ENCODE measurements at regions not wholly inside any gene's neighbourhood (a gene's known extent, or its start where the extent isn't known, plus 50 kb on each side); places are given as distances from the start of the nearest gene placed in this dataset.

- Histone ChIP-seq H3K27me3 (ENCODE audit: control insufficient read depth in 1 of 2, insufficient read depth in 2 of 2, low read length in 2 of 2) (no peaks in the 10 kb centered on the region), H3K27ac (ENCODE audit: extremely low read length, insufficient read depth, low read length) (no peak overlapping the region), H3K79me2 (ENCODE audit: insufficient read depth, low read length) (no peaks in the 10 kb centered on the region), H3K4me3 (replicated peaks in 1 of 3; ENCODE audit: insufficient read depth in 1 of 3, low read depth in 2 of 3, low read length in 3 of 3) (no peak overlapping the region), H3K9ac (ENCODE audit: insufficient read depth, low read depth, low read length) (no peak overlapping the region), H3K9me3 (ENCODE audit: low read length) (peaks cover 4% of the 10 kb centered on the region; the same call in 1 of the 2 replicates), H4K20me1 (ENCODE audit: insufficient read depth, low read length) (no peaks in the 10 kb centered on the region), H2AFZ (ENCODE audit: low read length) (no peak overlapping the region), H3K4me2 (ENCODE audit: low read depth, low read length) (no peak overlapping the region), H3K4me1 (ENCODE audit: insufficient read depth, low read length) (no peaks in the 10 kb centered on the region), H3K36me3 (replicated peaks in 1 of 2; ENCODE audit: control insufficient read depth in 1 of 2, insufficient read depth in 2 of 2, low read length in 2 of 2) (no peaks in the 10 kb centered on the region)
- WGBS (ENCODE audit: low lambda C conversion rate), result 43% methylated on average over 4 of the region's 4 CpGs
- POLR2A ChIA-PET, result no interaction called here
- intact Hi-C loops (cut with micrococcal nuclease; ENCODE audit: unreplicated experiment), result no loop called here
- no TSS peak for BruUV-seq (replicated peaks)
- in situ Hi-C loops (cut with HindIII; ENCODE audit: extremely low pct_ligation_motif_present, low pct_unique_long_range_greater_than_20kb), result no loop called here
- FAIRE-seq, result no peak
- no peak for ATAC-seq
- no peak for DNase-seq (ENCODE audit: low spot score)
- CTCF ChIA-PET (ENCODE audit: low intra/inter-chr PET ratio, low total read pairs), result no interaction called here
- TF ChIP-seq FOSL1 (CRISPR knock-in tag; IDR thresholded peaks at IDR 0.05; ENCODE audit: borderline replicate concordance), result no peak
- no peak for TF ChIP-seq BHLHE40 (IDR thresholded peaks at IDR 0.05; ENCODE audit: low read length)
- no peak for TF ChIP-seq ZNF614 (CRISPR knock-in tag; IDR thresholded peaks at IDR 0.05; ENCODE audit: borderline replicate concordance)
- peak; percentile 29; the same call in 1 of the 2 replicates for TF ChIP-seq MAFF (IDR thresholded peaks at IDR 0.05; ENCODE audit: low read depth, low read length)
- TF ChIP-seq HNF4A (CRISPR knock-in tag; IDR thresholded peaks at IDR 0.05), result no peak
- TF ChIP-seq MAFK (conservative IDR thresholded peaks at IDR 0.05 in 1 of 2, IDR thresholded peaks at IDR 0.05 in 1 of 2; ENCODE audit: low read length in 2 of 2), result peak; percentile 54; a peak in 3 of 4 replicates
- no peak for TF ChIP-seq IRF1 (CRISPR knock-in tag; IDR thresholded peaks at IDR 0.05; ENCODE audit: low read depth)
These were observed 199.4 kb upstream of the CCND2 start for GRCh38 chr12:4074129-4074528.

GRCh38 chr12:4069670-4070010, 196.4 kb upstream of the PARP11 start:
- in situ Hi-C loops (cut with HindIII; ENCODE audit: extremely low pct_ligation_motif_present, low pct_unique_long_range_greater_than_20kb) (no loop called here), intact Hi-C loops (cut with micrococcal nuclease; ENCODE audit: unreplicated experiment) (no loop called here)
- no peaks in the 10 kb centered on the region for H3K27me3 ChIP-seq (ENCODE audit: control insufficient read depth in 1 of 2, insufficient read depth in 2 of 2, low read length in 2 of 2)
- H3K4me1 ChIP-seq (ENCODE audit: insufficient read depth, low read length), result no peaks in the 10 kb centered on the region
- no peak for DNase-seq (ENCODE audit: low spot score)
- 62% methylated on average over 3 of the region's 3 CpGs for WGBS (ENCODE audit: low lambda C conversion rate)
- ChIA-PET POLR2A (no interaction called here), CTCF (ENCODE audit: low intra/inter-chr PET ratio, low total read pairs) (no interaction called here)
- no peak overlapping the region for H3K27ac ChIP-seq (ENCODE audit: extremely low read length, insufficient read depth, low read length)
- no peaks in the 10 kb centered on the region for H3K36me3 ChIP-seq (replicated peaks in 1 of 2; ENCODE audit: control insufficient read depth in 1 of 2, insufficient read depth in 2 of 2, low read length in 2 of 2)
- H3K9me3 ChIP-seq (ENCODE audit: low read length), result no peaks in the 10 kb centered on the region
- H3K4me2 ChIP-seq (ENCODE audit: low read depth, low read length), result no peak overlapping the region
- no peak for ATAC-seq
- FAIRE-seq, result no peak
- H4K20me1 ChIP-seq (ENCODE audit: insufficient read depth, low read length), result no peaks in the 10 kb centered on the region
- no peak overlapping the region for H2AFZ ChIP-seq (ENCODE audit: low read length)
- H3K79me2 ChIP-seq (ENCODE audit: insufficient read depth, low read length), result no peaks in the 10 kb centered on the region
- no peak overlapping the region for H3K9ac ChIP-seq (ENCODE audit: insufficient read depth, low read depth, low read length)
- H3K4me3 ChIP-seq (replicated peaks in 1 of 3; ENCODE audit: insufficient read depth in 1 of 3, low read depth in 2 of 3, low read length in 3 of 3), result no peak overlapping the region
- no TSS peak for BruUV-seq (replicated peaks)
- no peak for TF ChIP-seq USF2 (IDR thresholded peaks at IDR 0.05; ENCODE audit: low read depth, low read length)
- no peak for TF ChIP-seq USF2 (CRISPR knock-in tag; IDR thresholded peaks at IDR 0.05; ENCODE audit: borderline replicate concordance)
- no peak for TF ChIP-seq KAT8 (CRISPR knock-in tag; IDR thresholded peaks at IDR 0.05)
- TF ChIP-seq ZBTB42 (CRISPR knock-in tag; IDR thresholded peaks at IDR 0.05), result no peak
- no peak for TF ChIP-seq CEBPG (CRISPR knock-in tag; IDR thresholded peaks at IDR 0.05)
- no peak for TF ChIP-seq IRF1 (CRISPR knock-in tag; IDR thresholded peaks at IDR 0.05; ENCODE audit: low read depth)
- TF ChIP-seq TCF12 (IDR thresholded peaks at IDR 0.05), result no peak
- no peak for TF ChIP-seq TCF12 (CRISPR knock-in tag; IDR thresholded peaks at IDR 0.05)
- no peak for TF ChIP-seq MYPOP (CRISPR knock-in tag; IDR thresholded peaks at IDR 0.05)
- TF ChIP-seq FOXP1 (IDR thresholded peaks at IDR 0.05), result no peak
- no peak for TF ChIP-seq FOXP1 (CRISPR knock-in tag; IDR thresholded peaks at IDR 0.05)
- no peak for TF ChIP-seq ZNF441 (CRISPR knock-in tag; IDR thresholded peaks at IDR 0.05; ENCODE audit: borderline replicate concordance)
